ENCODE measurements at regions not wholly inside any gene's neighbourhood (a gene's known extent, or its start where the extent isn't known, plus 50 kb on each side); places are given as distances from the start of the nearest gene placed in this dataset.
A peak's percentile ranks its signal among the peaks of the same experiment; 100 is the strongest.

- H3K9ac ChIP-seq (ENCODE audit: control insufficient read depth, extremely low read depth, insufficient read depth, low read length), result no peak overlapping the region
- no peaks in the 10 kb centered on the region for H3K36me3 ChIP-seq (ENCODE audit: control insufficient read depth in 2 of 2, extremely low read depth in 1 of 2, insufficient read depth in 2 of 2, low read length in 2 of 2)
- DNase-seq (ENCODE audit: low read depth, low spot score), result no peak
- peaks cover 2% of the 10 kb centered on the region for H3K27me3 ChIP-seq (ENCODE audit: control insufficient read depth, extremely low read depth, insufficient read depth, low read length)
- dilution Hi-C loops (cut with MboI; ENCODE audit: extremely low pct_ligation_motif_present, low sequenced_read_pairs), result no loop called here
- FAIRE-seq, result peak; percentile 73
- H3K4me1 ChIP-seq (ENCODE audit: control insufficient read depth, extremely low read depth, insufficient read depth, low read length), result peaks cover 10% of the 10 kb centered on the region
- no peak overlapping the region for H3K4me3 ChIP-seq (ENCODE audit: control insufficient read depth in 2 of 3, extremely low read depth in 1 of 3, insufficient read depth in 2 of 3, low read depth in 1 of 3, low read length in 3 of 3)
- no peak overlapping the region for H2AFZ ChIP-seq (ENCODE audit: control insufficient read depth, low read length)
- TF ChIP-seq EZH2 (IDR thresholded peaks at IDR 0.05; ENCODE audit: low read length) (no peak), CTCF (optimal IDR thresholded peaks at IDR 0.05 in 1 of 3, IDR thresholded peaks at IDR 0.05 in 1 of 3, conservative IDR thresholded peaks at IDR 0.05 in 1 of 3; ENCODE audit: extremely low read depth in 1 of 3, insufficient read depth in 2 of 3, low read length in 3 of 3) (no peak)
- no peak overlapping the region for H3K27ac ChIP-seq (ENCODE audit: control insufficient read depth, insufficient read depth, low read length)
- H3K79me2 ChIP-seq (ENCODE audit: control insufficient read depth, insufficient read depth, low read length), result no peaks in the 10 kb centered on the region
- H3K4me2 ChIP-seq (ENCODE audit: control insufficient read depth, extremely low read depth, insufficient read depth, low read depth, low read length), result no peak overlapping the region
- peaks cover 3% of the 10 kb centered on the region for H3K9me3 ChIP-seq (ENCODE audit: control insufficient read depth, low read depth, low read length)
- no peaks in the 10 kb centered on the region for H4K20me1 ChIP-seq (ENCODE audit: control insufficient read depth, extremely low read depth, insufficient read depth, low read length)
- no peaks in the 10 kb centered on the region for H3K9me1 ChIP-seq (ENCODE audit: control insufficient read depth, extremely low read depth, insufficient read depth, low read length)
Observed at GRCh38 chr5:73327908-73328455, 120.6 kb downstream of the FOXD1 start.

GRCh38 chr5:73325546-73325945 lies 123.0 kb downstream of the FOXD1 start:
- Histone ChIP-seq H3K36me3 (ENCODE audit: control insufficient read depth in 2 of 2, extremely low read depth in 1 of 2, insufficient read depth in 2 of 2, low read length in 2 of 2) (no peaks in the 10 kb centered on the region), H3K79me2 (ENCODE audit: control insufficient read depth, insufficient read depth, low read length) (no peaks in the 10 kb centered on the region), H3K9ac (ENCODE audit: control insufficient read depth, extremely low read depth, insufficient read depth, low read length) (no peak overlapping the region), H3K9me1 (ENCODE audit: control insufficient read depth, extremely low read depth, insufficient read depth, low read length) (no peaks in the 10 kb centered on the region), H3K4me2 (ENCODE audit: control insufficient read depth, extremely low read depth, insufficient read depth, low read depth, low read length) (no peak overlapping the region), H3K4me1 (ENCODE audit: control insufficient read depth, extremely low read depth, insufficient read depth, low read length) (peaks cover 20% of the 10 kb centered on the region), H3K4me3 (ENCODE audit: control insufficient read depth in 2 of 3, extremely low read depth in 1 of 3, insufficient read depth in 2 of 3, low read depth in 1 of 3, low read length in 3 of 3) (no peak overlapping the region), H4K20me1 (ENCODE audit: control insufficient read depth, extremely low read depth, insufficient read depth, low read length) (no peaks in the 10 kb centered on the region), H3K27ac (ENCODE audit: control insufficient read depth, insufficient read depth, low read length) (no peak overlapping the region), H3K9me3 (ENCODE audit: control insufficient read depth, low read depth, low read length) (peaks cover 2% of the 10 kb centered on the region), H2AFZ (ENCODE audit: control insufficient read depth, low read length) (no peak overlapping the region), H3K27me3 (ENCODE audit: control insufficient read depth, extremely low read depth, insufficient read depth, low read length) (no peaks in the 10 kb centered on the region)
- DNase-seq (ENCODE audit: low read depth, low spot score) (no peak), FAIRE-seq (peak; percentile 36)
- TF ChIP-seq CTCF (optimal IDR thresholded peaks at IDR 0.05 in 1 of 3, IDR thresholded peaks at IDR 0.05 in 1 of 3, conservative IDR thresholded peaks at IDR 0.05 in 1 of 3; ENCODE audit: extremely low read depth in 1 of 3, insufficient read depth in 2 of 3, low read length in 3 of 3) (no peak), EZH2 (IDR thresholded peaks at IDR 0.05; ENCODE audit: low read length) (no peak)
- dilution Hi-C loops (cut with MboI; ENCODE audit: extremely low pct_ligation_motif_present, low sequenced_read_pairs), result no loop called here
